ENCODE measurements at regions not wholly inside any gene's neighbourhood (a gene's known extent, or its start where the extent isn't known, plus 50 kb on each side); places are given as distances from the start of the nearest gene placed in this dataset.

- ChIA-PET CTCF (interaction anchor here (1.5 kb wide), 1 partner anchor 22 kb away, joined by 4 read pairs; no protein-coding TSS in a partner anchor), POLR2A (no interaction called here)
- H3K4me1 ChIP-seq (ENCODE audit: control insufficient read depth in 1 of 2, insufficient read depth in 2 of 2, low read depth in 1 of 2, low read length in 1 of 2): no peaks in the 10 kb centered on the region
- H3F3A ChIP-seq (replicated peaks; ENCODE audit: insufficient read depth): peaks cover 14% of the 10 kb centered on the region
- no peaks in the 10 kb centered on the region for H3K9me3 ChIP-seq
- TF ChIP-seq SMC3 (IDR thresholded peaks at IDR 0.05; ENCODE audit: low read depth, low read length) (no peak), RAD21 (IDR thresholded peaks at IDR 0.05; ENCODE audit: low read length) (no peak), TAF1 (IDR thresholded peaks at IDR 0.05; ENCODE audit: borderline replicate concordance, low read depth, low read length) (no peak), PBX3 (IDR thresholded peaks at IDR 0.05) (no peak), SIN3A (IDR thresholded peaks at IDR 0.05; ENCODE audit: borderline replicate concordance, low read depth, low read length) (no peak), TCF12 (IDR thresholded peaks at IDR 0.05) (no peak)
- TF ChIP-seq, protein P1, sequence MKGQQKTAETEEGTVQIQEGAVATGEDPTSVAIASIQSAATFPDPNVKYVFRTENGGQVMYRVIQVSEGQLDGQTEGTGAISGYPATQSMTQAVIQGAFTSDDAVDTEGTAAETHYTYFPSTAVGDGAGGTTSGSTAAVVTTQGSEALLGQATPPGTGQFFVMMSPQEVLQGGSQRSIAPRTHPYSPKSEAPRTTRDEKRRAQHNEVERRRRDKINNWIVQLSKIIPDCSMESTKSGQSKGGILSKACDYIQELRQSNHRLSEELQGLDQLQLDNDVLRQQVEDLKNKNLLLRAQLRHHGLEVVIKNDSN (IDR thresholded peaks at IDR 0.05; ENCODE audit: borderline replicate concordance, low read depth): no peak
- TF ChIP-seq, protein P2, sequence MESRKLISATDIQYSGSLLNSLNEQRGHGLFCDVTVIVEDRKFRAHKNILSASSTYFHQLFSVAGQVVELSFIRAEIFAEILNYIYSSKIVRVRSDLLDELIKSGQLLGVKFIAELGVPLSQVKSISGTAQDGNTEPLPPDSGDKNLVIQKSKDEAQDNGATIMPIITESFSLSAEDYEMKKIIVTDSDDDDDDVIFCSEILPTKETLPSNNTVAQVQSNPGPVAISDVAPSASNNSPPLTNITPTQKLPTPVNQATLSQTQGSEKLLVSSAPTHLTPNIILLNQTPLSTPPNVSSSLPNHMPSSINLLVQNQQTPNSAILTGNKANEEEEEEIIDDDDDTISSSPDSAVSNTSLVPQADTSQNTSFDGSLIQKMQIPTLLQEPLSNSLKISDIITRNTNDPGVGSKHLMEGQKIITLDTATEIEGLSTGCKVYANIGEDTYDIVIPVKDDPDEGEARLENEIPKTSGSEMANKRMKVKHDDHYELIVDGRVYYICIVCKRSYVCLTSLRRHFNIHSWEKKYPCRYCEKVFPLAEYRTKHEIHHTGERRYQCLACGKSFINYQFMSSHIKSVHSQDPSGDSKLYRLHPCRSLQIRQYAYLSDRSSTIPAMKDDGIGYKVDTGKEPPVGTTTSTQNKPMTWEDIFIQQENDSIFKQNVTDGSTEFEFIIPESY (IDR thresholded peaks at IDR 0.05; ENCODE audit: borderline replicate concordance, low read depth): no peak
- no peak overlapping the region for H3K9ac ChIP-seq
- H3K27me3 ChIP-seq (ENCODE audit: insufficient read depth): peaks cover 50% of the 10 kb centered on the region
- 46% methylated on average over 33 of the region's 43 CpGs for WGBS (ENCODE audit: low lambda C conversion rate)
- no peak overlapping the region for H3K27ac ChIP-seq (ENCODE audit: low read depth in 2 of 2, low read length in 1 of 2)
- H3K36me3 ChIP-seq (replicated peaks in 1 of 2; ENCODE audit: control insufficient read depth in 1 of 2, insufficient read depth in 2 of 2, low read length in 1 of 2): no peaks in the 10 kb centered on the region
- no peak for DNase-seq
- no peak overlapping the region for H2AFZ ChIP-seq (ENCODE audit: low read depth)
- no peak overlapping the region for H3K4me2 ChIP-seq
- H3K9me2 ChIP-seq: no peaks in the 10 kb centered on the region
- H4K20me1 ChIP-seq (ENCODE audit: insufficient read depth): no peaks in the 10 kb centered on the region
- no peak overlapping the region for H3K4me3 ChIP-seq (ENCODE audit: low read depth in 2 of 2, low read length in 1 of 2)
- no peaks in the 10 kb centered on the region for H3K79me2 ChIP-seq (ENCODE audit: insufficient read depth)
Measured at GRCh38 chr12:132392389-132393244, 63.2 kb upstream of the GALNT9 start.

GRCh38 chr12:132391326-132392041, 62.1 kb upstream of the GALNT9 start:
- no peak overlapping the region for H3K27ac ChIP-seq (ENCODE audit: low read depth in 2 of 2, low read length in 1 of 2)
- H3K9me2 ChIP-seq: no peaks in the 10 kb centered on the region
- ChIA-PET POLR2A (no interaction called here), CTCF (interaction anchor here (0.7 to 1.0 kb wide), 2 partner anchors 15 to 24 kb away, joined by 3 read pairs; no protein-coding TSS in a partner anchor)
- no peaks in the 10 kb centered on the region for H3K9me3 ChIP-seq
- no peaks in the 10 kb centered on the region for H3K4me1 ChIP-seq (ENCODE audit: control insufficient read depth in 1 of 2, insufficient read depth in 2 of 2, low read depth in 1 of 2, low read length in 1 of 2)
- H3K4me3 ChIP-seq (ENCODE audit: low read depth in 2 of 2, low read length in 1 of 2): no peak overlapping the region
- no peak overlapping the region for H2AFZ ChIP-seq (ENCODE audit: low read depth)
- no peaks in the 10 kb centered on the region for H4K20me1 ChIP-seq (ENCODE audit: insufficient read depth)
- peaks cover 14% of the 10 kb centered on the region for H3F3A ChIP-seq (replicated peaks; ENCODE audit: insufficient read depth)
- H3K36me3 ChIP-seq (replicated peaks in 1 of 2; ENCODE audit: control insufficient read depth in 1 of 2, insufficient read depth in 2 of 2, low read length in 1 of 2): no peaks in the 10 kb centered on the region
- no peak overlapping the region for H3K4me2 ChIP-seq
- H3K9ac ChIP-seq: no peak overlapping the region
- H3K27me3 ChIP-seq (ENCODE audit: insufficient read depth): peaks cover 55% of the 10 kb centered on the region
- WGBS (ENCODE audit: low lambda C conversion rate): 58% methylated on average over 32 of the region's 43 CpGs
- DNase-seq: no peak
- no peaks in the 10 kb centered on the region for H3K79me2 ChIP-seq (ENCODE audit: insufficient read depth)
- TF ChIP-seq CHD2 (IDR thresholded peaks at IDR 0.05; ENCODE audit: low read length, partially characterized antibody): no peak
- no peak for TF ChIP-seq SIN3A (IDR thresholded peaks at IDR 0.05; ENCODE audit: borderline replicate concordance, low read depth, low read length)
- TF ChIP-seq MXI1 (IDR thresholded peaks at IDR 0.05; ENCODE audit: low read depth, low read length): no peak
- no peak for TF ChIP-seq GABPA (IDR thresholded peaks at IDR 0.05; ENCODE audit: low read depth)
- TF ChIP-seq IRF3 (IDR thresholded peaks at IDR 0.05; ENCODE audit: low read depth, low read length): no peak
- no peak for TF ChIP-seq REST (IDR thresholded peaks at IDR 0.05; ENCODE audit: low read depth, low read length)
- no peak for TF ChIP-seq FOXM1 (IDR thresholded peaks at IDR 0.05; ENCODE audit: low read depth)
- TF ChIP-seq TEAD4 (IDR thresholded peaks at IDR 0.05; ENCODE audit: borderline replicate concordance, insufficient read depth): no peak
- TF ChIP-seq EP300 (IDR thresholded peaks at IDR 0.05; ENCODE audit: borderline replicate concordance in 1 of 2, low read depth in 1 of 2, low read length in 1 of 2): no peak
